ENCODE measurements at regions not wholly inside any gene's neighbourhood (a gene's known extent, or its start where the extent isn't known, plus 50 kb on each side); places are given as distances from the start of the nearest gene placed in this dataset.
"Not testable (repeated sequence)": the region's sequence is repeated elsewhere in the genome, so short reads cannot be mapped to it uniquely, and the experiment has no call there.

GRCh38 chr1:234793924-234794323 lies 183.9 kb upstream of the IRF2BP2 start:
- H3K27ac Mint-ChIP-seq (ENCODE audit: unreplicated experiment); H3K36me3 Mint-ChIP-seq (ENCODE audit: low read depth); H3K4me1 Mint-ChIP-seq; DNase-seq (ENCODE audit: low read depth, low spot score); H3K9me3 Mint-ChIP-seq; H3K27me3 Mint-ChIP-seq (ENCODE audit: low read depth); H3K4me3 Mint-ChIP-seq: not testable (repeated sequence)

GRCh38 chr1:234792221-234792864 lies 182.4 kb upstream of the IRF2BP2 start:
- H3K27ac Mint-ChIP-seq (ENCODE audit: unreplicated experiment); H3K4me3 Mint-ChIP-seq; H3K36me3 Mint-ChIP-seq (ENCODE audit: low read depth); DNase-seq (ENCODE audit: low read depth, low spot score); H3K4me1 Mint-ChIP-seq; H3K9me3 Mint-ChIP-seq; H3K27me3 Mint-ChIP-seq (ENCODE audit: low read depth): not testable (repeated sequence)

GRCh38 chr1:234791615-234792014 lies 181.6 kb upstream of the IRF2BP2 start:
- not testable (repeated sequence) for H3K4me1 Mint-ChIP-seq; H3K27me3 Mint-ChIP-seq (ENCODE audit: low read depth); H3K4me3 Mint-ChIP-seq; H3K27ac Mint-ChIP-seq (ENCODE audit: unreplicated experiment); H3K36me3 Mint-ChIP-seq (ENCODE audit: low read depth); DNase-seq (ENCODE audit: low read depth, low spot score); H3K9me3 Mint-ChIP-seq

GRCh38 chr1:234790333-234790732 lies 180.4 kb upstream of the IRF2BP2 start:
- H3K27ac Mint-ChIP-seq (ENCODE audit: unreplicated experiment); H3K36me3 Mint-ChIP-seq (ENCODE audit: low read depth); H3K27me3 Mint-ChIP-seq (ENCODE audit: low read depth); DNase-seq (ENCODE audit: low read depth, low spot score); H3K4me1 Mint-ChIP-seq; H3K9me3 Mint-ChIP-seq; H3K4me3 Mint-ChIP-seq: not testable (repeated sequence)

GRCh38 chr1:234787011-234787584 lies 177.1 kb upstream of the IRF2BP2 start:
- not testable (repeated sequence) for H3K27me3 Mint-ChIP-seq (ENCODE audit: low read depth); H3K27ac Mint-ChIP-seq (ENCODE audit: unreplicated experiment); H3K4me1 Mint-ChIP-seq; H3K4me3 Mint-ChIP-seq; DNase-seq (ENCODE audit: low read depth, low spot score); H3K9me3 Mint-ChIP-seq; H3K36me3 Mint-ChIP-seq (ENCODE audit: low read depth)

GRCh38 chr1:234785922-234786321 lies 175.9 kb upstream of the IRF2BP2 start:
- H3K27ac Mint-ChIP-seq (ENCODE audit: unreplicated experiment); H3K9me3 Mint-ChIP-seq; H3K4me3 Mint-ChIP-seq; H3K36me3 Mint-ChIP-seq (ENCODE audit: low read depth); H3K4me1 Mint-ChIP-seq; H3K27me3 Mint-ChIP-seq (ENCODE audit: low read depth); DNase-seq (ENCODE audit: low read depth, low spot score): not testable (repeated sequence)

DNA sequence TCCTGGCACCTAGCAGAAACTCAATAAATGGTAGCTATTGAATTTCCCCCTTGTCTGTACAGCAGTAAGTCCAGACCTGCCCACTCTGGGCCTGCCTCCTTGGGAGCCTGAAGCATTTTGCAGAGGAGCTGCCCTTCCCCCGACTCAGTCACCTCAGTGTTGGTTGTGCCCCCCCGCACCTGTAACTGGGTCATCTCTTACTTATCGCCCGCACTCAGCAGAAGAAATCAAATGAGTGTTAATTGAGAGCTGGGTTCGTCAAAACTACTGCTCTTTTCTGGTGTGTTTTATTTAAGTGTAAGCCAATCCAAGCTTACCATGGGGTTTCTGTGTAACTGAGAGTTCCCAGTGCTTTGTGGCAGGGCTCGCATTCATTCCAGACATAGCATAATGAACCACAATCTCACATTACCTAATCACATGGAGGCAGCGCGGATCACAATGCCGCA lies 175.5 kb upstream of the IRF2BP2 start:
- not testable (repeated sequence) for H3K27me3 Mint-ChIP-seq (ENCODE audit: low read depth); H3K4me1 Mint-ChIP-seq; H3K36me3 Mint-ChIP-seq (ENCODE audit: low read depth); H3K9me3 Mint-ChIP-seq; DNase-seq (ENCODE audit: low read depth, low spot score); H3K4me3 Mint-ChIP-seq; H3K27ac Mint-ChIP-seq (ENCODE audit: unreplicated experiment)

DNA sequence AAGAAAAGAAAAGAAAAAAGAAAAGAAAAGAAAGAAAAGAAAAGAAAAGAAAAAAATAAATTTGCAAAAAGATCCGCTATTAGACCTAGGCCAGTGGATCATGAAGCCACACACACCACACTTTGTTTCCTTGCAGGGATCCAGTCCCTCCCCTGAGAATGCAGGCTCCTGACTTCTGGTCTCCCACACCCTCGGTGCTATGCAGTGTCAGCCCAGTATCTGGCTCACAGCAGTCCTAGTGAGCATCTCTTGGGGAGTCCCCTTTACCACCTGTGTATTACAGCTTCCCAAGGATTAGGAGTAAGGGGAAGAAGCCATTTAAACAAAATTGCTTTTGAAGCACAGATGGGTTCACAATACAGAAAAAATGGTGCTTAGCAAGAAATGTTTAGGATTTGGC lies 174.1 kb upstream of the IRF2BP2 start:
- not testable (repeated sequence) for H3K9me3 Mint-ChIP-seq; H3K27me3 Mint-ChIP-seq (ENCODE audit: low read depth); H3K4me1 Mint-ChIP-seq; H3K27ac Mint-ChIP-seq (ENCODE audit: unreplicated experiment); DNase-seq (ENCODE audit: low read depth, low spot score); H3K4me3 Mint-ChIP-seq; H3K36me3 Mint-ChIP-seq (ENCODE audit: low read depth)

DNA sequence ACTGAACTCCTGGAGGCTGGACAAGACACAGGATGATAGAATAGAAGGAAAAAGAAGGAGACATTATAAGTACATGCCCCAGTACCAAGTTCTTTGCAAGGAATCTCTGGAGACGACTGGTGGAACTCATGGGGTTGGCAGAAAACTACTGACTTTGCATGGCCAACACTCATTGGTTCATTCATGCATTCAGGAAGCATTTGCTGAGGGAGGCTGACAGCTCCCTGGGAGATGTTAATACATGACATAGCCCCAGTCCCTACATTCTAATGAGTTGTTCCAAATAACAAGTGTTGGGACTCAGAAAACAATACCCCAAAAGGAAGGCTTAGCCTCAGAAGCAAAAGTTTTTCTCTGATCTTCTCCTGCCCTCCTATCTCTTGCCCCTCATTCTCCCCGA lies 172.8 kb upstream of the IRF2BP2 start:
- no peaks in the 10 kb centered on the region for H3K9me3 Mint-ChIP-seq
- no peaks in the 10 kb centered on the region for H3K36me3 Mint-ChIP-seq (ENCODE audit: low read depth)
- DNase-seq (ENCODE audit: low read depth, low spot score), result no peak
- peaks cover 4% of the 10 kb centered on the region for H3K4me1 Mint-ChIP-seq
- TF ChIP-seq CTCF (conservative IDR thresholded peaks at IDR 0.05), result no peak
- H3K4me3 Mint-ChIP-seq, result no peak overlapping the region
- no peak overlapping the region for H3K27ac Mint-ChIP-seq (ENCODE audit: unreplicated experiment)
- H3K27me3 Mint-ChIP-seq (ENCODE audit: low read depth), result no peaks in the 10 kb centered on the region

Data from neural crest cell (in vitro differentiated cells).